HUDEP-2 (cell line): ENCODE measurements at regions not wholly inside any gene's neighbourhood (a gene's known extent, or its start where the extent isn't known, plus 50 kb on each side); places are given as distances from the start of the nearest gene placed in this dataset.

Source experiments
- DNase-seq, 76 experiments: peaks; one replicate each; lab custom pipeline; 2025; ENCODE audit not compliant: unreplicated experiment in 76 of 76; lab: John Stamatoyannopoulos, UW

DNA sequence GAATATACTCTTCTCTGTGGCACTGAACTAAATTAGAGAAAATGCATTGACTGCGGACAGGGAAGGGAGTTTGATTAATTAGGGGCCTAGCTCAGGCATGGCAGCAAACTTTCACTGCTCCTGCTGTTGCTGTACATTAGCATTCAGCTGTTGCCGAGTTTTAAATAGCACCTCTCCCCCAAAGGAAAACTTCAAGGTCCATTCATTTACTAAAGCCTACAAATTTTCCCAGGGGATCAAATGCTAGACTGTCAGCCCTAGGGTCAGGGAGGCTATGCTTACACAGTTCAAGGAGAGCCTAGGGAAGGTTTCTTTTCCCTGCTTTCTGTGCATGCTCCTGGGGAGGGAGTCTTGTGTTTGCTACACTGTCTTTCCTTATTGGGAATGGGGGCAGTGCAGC lies 60.0 kb upstream of the GZMB start:
- no peak for DNase-seq

DNA sequence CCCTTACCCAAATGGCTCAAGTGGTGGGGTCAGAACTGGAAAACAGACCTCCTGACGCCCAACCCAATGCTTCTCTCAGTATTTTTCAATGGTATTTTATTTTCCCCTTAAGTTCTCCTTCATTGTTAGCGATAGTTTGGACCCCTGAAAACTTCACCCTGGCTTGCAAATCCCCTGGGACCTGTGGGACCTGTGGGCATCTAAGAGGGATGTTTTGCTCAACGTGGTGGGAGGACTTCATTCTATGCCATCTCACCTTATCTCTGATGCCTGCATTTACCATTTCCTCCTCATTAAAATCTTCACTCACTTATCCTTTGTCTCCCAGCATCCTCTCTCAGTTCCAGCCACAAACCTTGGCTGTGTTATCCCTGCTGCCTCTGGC lies 59.4 kb upstream of the GZMB start:
- no peak for DNase-seq

DNA sequence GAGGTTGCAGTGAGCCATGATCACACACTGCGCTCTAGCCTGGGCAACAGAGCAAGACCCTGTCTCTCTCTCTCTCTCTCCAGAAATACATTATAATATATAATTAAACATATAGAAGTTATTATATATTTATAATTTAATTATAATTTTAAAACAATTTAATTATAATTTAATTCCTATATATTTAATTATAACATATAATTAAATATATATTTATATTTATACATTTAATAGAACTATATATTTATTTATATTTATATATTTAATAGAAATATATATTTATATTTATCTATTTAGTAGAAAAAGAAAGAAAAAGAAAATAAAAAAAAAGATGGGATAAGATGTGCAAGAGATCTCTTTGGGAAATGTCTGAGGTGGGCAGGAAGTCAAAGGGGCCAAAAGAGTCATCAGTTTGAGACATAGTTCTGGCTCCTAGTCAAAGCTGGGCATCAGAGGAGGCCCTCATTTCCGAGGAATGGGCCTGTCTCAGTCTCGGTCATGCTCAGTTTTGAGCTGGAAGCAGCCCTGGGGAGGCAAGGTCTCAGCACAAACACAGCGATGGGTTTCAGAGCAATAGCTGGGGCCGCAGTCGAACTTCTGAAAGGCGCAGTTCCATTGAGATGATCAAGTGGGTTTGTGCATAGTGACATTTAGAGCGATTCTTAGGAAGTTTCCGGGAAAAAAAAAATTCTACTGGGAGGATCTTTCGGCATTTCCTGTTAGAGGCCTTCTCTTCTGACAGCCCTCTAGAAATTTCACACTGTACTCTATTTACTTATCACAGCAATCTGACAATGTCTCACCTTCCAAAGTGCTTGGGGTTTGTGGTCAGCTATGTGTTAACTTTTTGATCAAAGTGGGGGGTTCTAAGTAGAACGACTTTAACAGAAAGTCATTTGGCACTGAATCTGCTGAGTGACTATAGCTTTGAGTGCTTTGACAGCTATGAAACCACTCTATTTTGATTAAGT lies 58.7 kb upstream of the GZMB start:
- DNase-seq, result no peak

DNA sequence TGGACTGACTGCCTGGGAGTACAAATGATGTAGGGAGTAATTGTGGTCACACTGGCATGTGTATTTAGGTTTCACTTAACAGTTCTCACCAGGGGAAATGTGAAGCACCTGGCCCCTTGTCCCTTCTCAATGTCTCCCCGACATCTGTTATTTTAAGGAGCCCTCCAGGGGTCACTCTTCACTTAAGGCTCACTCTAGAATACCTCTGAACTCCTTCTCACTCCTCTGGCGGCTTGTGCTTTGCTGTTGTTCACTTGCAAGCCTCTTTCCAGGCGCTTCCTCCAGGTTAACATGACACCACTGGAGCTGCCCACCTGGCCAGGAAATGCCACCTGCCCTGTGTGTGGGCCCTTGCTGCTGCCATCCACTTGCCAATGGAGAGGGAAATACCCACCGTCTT lies 56.5 kb upstream of the GZMB start:
- DNase-seq, result no peak

DNA sequence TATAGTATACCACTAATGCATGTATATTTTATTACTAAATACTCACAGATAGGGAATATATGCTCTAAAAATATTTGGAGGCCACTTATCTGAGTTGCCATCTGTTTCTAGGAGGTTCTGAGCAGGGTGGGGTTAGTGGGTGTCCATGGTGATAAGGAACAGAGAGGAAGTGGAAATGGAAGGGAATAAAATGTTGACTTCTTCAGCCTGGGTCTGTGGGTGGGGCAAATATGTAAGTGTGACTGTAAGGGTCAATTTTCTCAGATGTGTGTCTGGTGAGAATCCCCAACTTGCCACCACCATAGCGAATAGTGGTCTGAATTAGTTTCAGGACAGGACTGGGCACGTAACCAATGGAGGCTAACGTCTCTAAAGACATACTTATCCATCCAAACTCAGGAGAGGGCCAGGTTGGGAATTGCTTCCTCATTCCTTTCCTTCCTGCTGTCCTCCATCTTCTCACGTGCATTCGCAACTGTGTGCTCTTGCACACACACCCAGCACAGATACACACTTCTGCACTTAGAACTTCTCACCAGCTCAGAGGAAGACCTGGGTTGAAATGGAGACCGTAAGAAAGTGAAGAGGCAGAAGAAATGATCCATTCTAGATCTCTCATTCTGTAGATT lies 54.2 kb upstream of the GZMB start:
- peak in 68 of 76 experiments; percentile 10 to 85 (median 50) for DNase-seq
